ENCODE measurements at regions not wholly inside any gene's neighbourhood (a gene's known extent, or its start where the extent isn't known, plus 50 kb on each side); places are given as distances from the start of the nearest gene placed in this dataset.
"Not testable (repeated sequence)": the region's sequence is repeated elsewhere in the genome, so short reads cannot be mapped to it uniquely, and the experiment has no call there.

DNA sequence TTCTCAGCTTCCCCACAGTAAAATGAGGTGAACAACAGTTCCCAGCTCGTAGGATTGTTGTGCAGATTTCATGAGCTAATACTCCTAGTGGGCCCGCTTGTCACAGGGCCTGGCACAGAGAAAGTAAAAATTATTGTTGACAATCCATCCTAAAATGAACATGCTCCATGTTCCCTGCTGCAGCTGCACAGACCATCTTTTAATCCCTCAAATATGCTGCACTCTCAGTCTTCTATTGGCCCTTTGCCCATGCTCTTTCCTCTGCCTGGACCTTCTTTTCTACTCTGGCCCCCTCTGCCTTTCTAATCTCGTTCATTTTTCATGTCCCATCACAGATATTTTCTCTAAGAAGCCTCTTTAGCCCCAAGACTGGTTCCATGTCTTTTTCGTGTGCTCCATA lies 117.7 kb upstream of the NR3C1 start:
- no peak for DNase-seq

DNA sequence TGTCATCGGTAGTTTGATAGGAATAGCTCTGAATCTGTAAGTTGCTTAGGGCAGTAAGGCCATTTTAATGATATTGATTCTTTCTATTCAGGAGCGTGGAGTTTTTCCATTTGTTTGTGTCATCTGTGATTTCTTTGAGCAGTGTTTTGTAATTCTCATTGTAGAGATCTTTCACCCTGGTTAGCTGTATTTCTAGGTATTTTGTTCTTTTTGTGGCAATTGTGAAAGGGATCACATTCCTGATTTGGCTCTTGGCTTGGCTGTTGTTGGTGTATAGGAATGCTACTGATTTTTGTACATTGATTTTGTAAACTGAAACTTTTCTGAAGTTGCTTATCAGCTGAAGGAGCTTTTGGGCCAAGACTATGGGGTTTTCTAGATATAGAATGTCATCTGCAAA lies 115.7 kb upstream of the NR3C1 start:
- DNase-seq, result not testable (repeated sequence)

DNA sequence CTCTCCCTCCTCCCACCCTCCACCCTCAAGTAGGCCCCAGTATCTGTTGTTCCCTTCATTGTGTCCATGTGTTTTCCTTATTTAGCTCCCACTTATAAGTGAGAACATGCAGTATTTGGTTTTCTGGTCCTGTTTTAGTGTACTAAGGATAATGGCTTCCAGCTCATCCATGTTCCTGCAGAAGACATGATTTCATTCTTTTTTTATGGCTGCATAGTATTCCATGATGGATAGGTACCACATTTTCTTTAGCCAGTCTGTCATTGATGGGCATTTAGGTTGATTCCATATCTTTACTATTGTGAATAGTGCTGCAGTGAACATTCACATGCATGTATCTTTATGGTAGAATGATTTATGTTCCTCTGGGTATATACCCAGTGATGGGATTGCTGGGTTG lies 114.3 kb upstream of the NR3C1 start:
- not testable (repeated sequence) for DNase-seq

DNA sequence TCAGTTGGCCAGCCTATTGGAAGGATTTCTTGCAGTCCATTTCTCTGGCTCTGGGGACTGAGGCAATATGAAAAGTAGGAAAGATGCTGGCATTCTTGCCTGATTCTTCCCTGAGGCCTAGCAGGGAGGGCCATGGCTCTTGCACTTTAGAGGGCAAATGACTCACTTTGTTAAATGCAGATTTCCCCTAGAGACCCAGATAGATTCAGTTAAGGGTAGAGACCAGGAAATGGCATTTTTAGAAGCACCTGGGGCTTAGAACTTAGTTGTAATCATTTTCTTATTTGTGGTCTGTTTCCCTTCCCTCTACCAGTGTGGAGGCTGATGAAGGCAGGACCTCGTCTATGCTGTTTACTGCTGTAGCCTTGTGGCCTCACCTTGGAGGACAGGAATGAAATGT lies 112.8 kb upstream of the NR3C1 start:
- DNase-seq, result no peak

DNA sequence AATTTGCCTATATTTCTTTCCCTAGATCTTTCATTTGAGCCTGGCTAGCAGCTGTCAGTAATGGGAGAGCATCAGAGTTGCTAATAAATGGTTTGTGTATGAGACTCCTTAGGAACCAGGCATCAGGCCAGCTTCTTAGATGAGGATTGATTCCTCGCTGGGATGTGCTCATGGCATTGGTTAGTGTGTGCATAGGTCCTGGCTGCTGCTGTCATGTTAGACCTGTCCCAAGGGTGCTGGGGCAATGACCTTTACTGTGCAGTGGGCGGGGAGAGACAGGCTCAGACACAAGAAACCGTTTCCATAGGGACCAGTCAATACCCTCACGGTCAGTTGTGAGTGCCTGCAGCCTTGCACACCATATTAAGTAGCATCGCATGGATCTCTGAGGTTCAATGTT lies 112.3 kb upstream of the NR3C1 start:
- DNase-seq, result no peak

DNA sequence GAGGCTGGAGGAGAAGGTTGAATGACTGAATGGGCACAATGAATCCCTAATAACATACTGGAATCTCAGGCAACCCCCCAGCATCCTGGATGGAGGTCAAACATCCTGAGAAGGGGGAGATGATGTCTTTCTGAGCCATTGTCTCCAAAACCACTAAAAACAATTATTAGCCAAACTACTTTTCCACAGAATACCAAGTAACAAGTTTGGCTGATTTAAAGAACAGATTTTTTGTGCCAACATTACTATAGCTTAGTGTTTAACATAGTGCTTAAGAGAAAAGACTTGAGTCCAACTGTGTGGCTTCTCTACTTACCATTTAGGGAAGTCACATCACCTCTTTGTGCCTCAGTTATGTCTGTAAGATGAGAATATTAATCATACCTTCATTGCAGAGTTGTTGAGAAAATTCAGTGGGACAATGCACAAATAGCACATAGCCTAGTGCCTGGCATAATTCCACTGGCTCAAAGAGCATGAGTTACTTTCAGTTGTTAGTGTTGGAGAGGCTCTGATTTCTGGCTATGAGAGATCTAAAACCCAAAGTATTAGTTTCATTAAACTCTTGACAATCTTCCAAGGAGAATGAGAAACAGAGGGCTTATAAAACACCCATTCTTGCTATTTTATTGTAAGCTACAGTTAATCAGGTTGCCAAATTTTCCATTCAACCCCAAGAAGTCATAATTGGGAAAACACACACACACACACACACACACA lies 111.3 kb upstream of the NR3C1 start:
- DNase-seq, result no peak

DNA sequence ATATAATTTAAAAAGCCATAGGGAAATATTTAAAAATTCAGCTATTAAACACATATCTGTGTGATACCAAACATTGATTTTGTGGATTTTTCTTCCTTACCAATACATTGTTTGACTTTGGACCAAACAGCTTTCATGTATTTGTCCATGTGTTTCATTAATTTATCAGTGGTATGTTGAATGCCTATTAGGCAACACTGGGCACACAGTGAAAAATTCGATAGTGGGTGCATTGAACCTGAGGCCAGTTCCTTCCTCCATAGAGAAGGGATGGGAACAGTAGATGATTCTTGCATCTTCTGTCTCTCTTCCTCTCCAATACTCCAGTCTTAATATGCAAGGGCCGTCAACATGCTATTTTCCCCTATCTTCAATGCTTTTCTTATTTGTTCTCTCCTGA lies 110.2 kb upstream of the NR3C1 start:
- no peak for DNase-seq

DNA sequence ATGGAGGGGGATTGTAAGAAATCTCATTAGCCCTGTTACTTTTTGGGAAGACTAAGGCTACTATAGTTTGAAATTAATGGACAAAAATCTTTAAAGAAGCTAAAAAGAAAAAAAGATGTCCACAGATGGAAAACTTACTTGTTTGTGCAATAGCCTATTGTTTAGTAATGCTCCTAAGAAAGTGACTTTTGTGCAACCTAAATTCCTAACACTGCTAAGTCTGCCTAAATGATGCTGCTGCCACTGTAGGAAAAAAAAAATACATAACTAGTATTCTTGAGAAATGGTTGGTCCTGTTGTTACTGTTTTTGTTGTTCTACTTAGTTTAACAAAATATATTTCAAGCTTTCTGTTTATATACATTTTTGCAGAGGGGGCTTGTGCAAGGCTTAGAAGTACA lies 108.2 kb upstream of the NR3C1 start:
- DNase-seq, result no peak

DNA sequence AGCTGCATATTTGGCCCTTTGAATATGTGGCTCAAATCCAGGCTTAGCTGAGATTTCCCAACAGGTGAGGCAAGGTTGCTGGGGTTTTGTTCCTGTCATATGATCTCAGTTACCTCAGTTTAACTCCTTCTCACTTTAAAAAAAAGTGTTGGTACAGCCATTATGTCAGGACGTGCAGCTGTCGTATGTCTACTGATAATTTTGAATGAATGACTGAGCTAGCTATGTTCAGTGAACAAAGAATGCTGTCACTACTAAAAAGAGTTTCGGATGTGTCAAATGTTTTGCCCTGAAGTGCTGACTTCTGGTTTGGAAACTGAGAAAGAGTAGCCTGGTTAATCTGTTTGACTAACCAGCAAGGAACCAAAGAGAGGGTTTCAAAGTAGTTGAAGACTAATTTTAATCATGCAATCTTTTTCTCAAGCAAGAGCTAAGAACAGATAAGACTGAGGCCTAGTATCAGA lies 106.3 kb upstream of the NR3C1 start:
- DNase-seq, result no peak

DNA sequence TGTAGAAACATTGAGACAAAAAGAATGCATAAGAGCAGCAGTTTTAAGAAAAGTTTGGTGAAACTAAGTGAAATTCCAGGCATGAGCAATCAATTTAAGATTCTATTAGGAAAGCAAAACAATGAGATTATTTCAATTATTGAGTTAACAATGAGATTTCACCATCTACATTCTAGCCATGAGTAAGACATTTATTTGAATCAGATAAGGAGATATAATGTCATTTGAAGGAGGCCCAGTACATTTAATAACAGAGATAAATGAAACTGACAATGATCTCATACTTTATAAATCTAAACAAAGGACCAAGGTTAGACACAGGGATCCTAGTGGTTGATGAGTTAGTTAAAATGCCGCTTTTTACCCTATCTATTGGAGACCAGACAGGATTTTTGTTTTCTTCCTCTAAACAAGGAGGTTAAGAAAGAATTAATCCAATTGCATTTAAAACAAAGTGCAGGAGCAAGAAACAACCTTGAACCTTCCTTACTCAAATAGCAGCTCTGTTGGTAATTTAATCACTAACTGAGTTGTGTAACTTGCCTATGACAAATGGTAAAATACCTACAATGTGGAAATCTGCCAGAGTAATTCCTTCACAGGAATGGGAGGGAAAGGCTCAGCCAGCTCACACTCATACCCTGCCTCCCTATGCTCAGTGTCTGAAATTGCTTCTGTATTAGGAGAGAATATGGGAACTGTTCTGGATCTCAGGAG lies 103.5 kb upstream of the NR3C1 start:
- DNase-seq, result no peak

DNA sequence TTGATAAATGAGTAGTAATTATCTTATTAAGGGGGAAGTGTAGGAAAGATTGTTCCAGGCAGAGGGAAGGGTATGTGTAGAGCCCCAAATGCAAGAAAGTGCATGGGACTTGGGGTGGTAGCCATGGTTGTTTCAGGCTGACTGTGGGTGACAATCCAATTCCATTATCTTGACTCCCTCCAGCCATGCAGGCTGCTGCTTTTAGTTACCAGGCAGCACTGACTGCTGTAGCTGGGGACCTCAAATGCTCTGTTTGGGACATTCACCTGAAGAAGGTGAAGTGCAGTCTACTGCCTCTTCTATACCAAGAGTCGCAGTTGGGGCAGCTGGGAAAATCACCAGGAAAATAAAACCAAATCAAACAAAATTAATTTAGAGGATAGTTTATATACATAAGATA lies 102.4 kb upstream of the NR3C1 start:
- DNase-seq, result no peak

DNA sequence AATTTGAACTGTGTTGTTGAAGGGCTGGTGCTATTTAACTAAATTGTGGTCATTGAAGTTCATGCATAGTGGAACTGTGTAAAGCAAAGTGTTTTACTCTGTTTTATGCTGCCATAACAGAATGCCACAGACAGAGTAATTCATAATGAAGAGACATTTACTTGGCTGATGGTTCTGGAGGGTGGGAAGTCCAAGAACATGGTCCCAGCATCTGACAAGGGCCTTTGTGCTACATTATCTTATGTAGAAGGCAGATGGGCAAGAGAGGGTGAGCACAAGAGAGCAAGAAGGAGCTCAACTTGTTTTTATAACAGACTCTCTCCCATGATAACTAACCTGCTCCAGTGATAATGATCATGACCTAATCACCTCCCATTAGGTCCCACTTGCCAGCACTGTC lies 101.9 kb upstream of the NR3C1 start:
- DNase-seq, result no peak

DNA sequence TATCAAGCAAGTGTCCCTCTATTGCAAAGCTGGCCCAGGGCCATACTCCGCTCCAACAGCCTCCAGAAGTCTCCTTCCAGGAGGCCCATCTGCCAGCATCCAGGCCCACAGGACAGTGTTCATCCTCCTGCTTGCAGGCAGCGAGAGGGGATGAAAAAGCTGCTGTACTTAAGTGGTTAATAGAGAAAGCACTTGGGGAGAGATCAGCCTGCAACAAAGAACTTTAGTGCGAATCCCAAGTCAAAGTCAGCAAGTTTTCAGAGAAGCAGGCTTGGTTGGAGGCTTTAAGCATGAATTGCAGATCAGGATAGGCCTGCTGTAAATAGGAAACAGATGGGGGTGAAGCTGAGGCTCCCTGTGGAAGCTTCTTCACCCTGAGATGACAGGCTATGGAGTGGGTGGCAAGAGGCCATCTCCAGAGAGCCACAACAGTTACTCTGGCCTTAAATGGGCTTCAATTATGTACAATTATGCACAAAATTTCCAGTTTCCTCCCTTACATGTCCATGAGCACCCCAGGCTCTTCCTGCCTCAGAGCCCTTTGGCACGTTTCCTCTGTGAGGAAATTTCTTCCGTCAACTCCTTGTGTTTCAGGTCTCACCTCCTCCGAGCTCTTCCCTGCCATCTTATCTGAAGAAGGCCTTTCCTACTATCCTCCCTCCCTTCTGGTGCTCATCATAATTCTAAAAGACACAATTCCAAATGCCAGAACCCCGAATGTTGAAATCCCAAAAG lies 98.0 kb upstream of the NR3C1 start:
- DNase-seq, result no peak

DNA sequence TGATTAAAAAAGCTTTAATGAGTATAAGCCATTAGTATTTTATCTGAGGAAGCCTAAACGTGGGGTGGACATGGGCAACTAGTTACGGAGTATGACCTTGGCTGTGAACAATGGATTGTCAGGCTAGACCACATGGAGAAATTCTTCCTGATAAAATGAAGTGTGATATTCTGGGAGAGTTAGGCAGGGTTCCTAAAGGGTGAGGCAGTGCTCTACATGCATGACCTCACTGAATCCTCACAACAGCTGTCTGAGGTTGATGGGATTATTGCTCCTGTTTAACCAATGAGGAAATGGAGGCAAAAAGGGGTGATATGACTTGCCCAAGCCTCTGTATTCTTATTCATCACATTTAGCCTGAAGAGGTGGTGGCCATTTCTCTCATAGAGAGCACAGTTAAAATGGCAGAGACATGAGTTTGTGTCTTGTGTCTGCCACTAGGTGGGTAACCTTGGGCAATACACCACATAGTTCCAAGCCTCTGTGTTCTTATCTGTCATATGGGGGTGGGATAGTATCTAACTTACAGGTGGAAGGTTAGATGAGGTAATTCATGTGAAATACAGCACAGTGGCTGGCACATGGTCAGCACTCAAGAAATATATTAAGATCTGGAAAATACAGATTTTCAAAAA lies 96.1 kb upstream of the NR3C1 start:
- DNase-seq, result no peak

DNA sequence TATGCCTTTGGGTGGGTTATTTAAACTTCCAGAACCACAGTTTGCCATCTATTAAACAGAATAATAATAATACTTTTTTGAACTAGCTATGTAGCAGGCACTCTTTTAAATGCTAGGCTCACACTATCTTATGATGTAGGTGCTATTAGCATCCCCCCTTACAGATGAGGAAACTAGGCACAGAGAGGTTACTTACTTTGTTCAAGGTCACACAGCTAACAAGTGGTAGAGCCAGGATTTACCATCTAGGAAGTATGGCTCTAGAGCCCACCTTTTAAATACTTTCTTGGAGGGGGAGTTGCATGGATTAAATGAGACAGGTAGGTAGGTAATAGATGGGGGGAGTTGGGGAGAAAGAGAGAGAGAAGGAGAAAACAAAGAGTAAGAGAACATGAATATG lies 95.3 kb upstream of the NR3C1 start:
- DNase-seq, result no peak

DNA sequence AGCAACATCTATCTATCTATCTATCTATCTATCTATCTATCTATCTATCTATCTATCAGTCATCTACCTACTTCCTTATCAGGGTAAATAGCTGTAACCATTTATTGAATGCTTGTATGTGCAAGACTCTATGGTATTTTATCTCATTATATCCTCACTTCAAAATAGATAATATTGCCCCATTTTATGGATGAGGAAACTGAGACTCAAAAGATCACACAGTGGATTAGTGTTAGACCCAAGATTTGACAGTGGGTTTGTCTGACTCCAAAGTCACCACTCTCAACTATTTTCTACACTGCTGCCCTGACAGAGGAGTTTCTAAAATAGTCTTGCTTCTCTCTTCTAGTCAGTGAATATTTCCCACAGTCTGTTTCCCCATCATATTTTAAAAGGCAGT lies 94.3 kb upstream of the NR3C1 start:
- no peak for DNase-seq

DNA sequence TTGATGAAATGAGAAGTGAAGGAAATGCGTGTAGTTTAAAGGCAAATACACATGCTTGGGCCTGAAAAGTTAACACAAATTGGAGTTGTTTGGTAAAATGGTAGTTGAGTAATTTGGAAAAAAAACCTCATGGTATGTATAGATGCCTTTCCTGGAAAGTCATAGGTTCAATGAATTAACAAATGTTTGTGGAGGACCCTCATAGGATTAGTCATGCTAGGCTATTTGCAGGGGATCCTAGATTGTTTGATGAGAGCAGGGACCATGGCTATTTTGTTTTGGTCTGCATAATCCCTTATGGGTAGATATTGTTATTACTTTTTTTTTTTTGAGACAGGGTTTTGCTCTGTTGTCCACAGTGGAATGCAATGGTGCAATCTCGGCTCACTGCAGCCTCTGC lies 93.5 kb upstream of the NR3C1 start:
- DNase-seq, result no peak

DNA sequence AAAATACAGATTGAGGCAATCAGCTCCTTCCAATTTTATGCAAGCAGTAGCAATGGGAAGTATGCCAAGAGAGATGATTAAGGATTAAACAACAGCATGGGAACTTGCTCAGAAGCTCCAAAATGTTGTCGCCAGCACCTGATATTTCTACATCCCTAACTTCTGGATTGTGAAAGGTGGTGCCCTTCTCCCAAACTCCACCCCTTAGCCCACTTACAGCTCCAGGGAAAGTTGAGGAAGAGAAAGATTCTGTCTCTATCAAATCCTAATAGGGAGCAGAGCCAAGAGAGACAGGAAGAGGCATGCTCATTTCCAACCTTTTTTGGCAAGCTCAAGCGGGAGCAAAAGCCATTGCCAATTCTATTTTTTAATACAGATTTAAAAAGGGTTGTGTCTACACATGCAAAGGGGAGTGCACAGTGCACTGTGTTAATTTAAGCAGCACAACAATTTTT lies 92.4 kb upstream of the NR3C1 start:
- DNase-seq, result no peak

DNA sequence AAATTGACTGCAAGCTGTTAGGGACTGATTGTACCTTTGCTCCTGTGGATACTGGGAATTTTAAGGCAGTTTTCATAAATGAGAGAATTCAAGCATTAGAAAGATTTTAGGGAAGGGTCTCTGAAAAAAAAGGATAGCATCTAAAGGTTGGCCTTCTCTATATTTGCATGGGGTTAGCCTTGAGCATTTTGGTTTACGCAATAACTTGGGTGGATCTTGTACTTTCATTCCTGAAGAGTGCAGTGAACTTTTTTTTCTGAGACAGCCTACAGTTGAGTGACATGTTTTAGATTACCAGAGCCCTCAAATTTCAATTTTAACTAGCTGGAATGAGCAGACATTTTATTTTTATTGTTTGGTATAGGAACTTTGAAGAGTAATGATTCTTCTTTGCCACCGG lies 91.6 kb upstream of the NR3C1 start:
- no peak for DNase-seq

DNA sequence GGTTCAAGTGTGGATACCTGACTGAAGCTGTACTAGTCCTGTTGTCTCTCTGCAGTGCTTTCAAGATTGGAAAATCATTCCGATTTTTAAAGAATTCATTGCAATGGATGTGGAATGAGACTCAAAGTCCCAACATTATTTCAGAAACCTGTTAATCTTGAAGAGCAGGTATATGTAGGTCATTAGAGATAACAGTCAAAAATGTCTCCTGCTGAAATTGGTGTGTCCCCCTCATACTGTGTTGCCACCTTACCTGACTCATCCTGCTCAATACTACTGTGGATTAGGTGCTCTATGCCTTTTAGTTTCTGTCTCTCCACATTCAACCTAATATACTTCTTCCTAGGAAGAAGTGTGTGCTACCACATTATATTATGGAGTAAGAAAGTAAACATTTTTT lies 91.1 kb upstream of the NR3C1 start:
- no peak for DNase-seq

DNA sequence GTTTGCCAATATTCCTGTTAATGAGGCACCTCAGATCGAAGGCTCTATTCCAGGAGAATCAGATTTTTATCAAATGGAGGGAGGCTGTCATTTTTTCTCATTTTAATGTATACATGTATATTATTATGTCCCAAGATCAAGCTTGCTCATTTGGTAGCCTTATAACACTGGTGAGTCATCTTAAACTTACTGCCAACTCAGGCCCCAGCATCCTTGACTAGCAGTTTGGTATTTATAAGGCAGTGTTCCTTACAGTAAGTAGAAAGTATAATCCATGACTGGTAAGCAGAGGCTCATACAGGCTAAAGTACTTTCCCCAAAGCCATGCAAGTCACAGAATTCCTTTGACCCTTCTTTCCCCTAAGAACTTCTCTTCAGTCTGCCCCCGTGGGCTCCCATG lies 90.7 kb upstream of the NR3C1 start:
- no peak for DNase-seq

DNA sequence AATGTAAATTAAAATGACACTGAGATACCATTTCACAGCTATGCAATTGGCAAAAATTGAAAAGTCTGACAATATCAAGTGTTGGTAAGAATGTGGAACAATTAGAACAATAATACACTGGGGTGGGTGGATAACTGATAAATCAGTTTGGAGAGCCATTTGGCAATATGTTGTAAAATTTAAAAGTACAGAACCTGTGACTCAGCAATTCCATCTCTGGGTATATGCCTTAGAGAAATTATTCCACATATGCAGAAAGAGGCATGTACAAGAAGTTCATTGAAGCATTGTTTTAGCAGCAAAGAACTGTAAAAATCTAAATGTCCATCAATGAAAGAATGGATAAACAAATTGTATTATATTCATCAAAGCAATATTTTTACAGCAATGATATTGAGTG lies 89.3 kb upstream of the NR3C1 start:
- DNase-seq, result no peak

DNA sequence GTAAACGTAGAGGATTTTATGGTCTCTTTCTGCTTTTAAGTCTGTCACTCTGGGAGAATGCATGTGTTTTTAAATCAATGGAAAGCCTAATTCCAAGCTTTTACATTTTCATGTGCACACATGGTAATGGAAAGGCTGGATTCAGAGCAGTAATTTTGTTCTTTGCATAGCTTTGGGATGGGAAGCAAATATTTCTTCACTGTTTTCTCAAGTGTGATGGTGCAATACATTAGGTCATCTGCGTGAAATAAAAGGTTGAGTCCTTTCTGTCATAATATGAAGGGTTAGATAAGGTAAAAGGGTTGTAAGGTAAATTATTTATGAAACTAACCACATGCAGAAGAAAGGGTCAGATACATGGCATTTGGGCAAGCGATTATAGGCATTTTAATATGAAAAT lies 88.2 kb upstream of the NR3C1 start:
- no peak for DNase-seq

DNA sequence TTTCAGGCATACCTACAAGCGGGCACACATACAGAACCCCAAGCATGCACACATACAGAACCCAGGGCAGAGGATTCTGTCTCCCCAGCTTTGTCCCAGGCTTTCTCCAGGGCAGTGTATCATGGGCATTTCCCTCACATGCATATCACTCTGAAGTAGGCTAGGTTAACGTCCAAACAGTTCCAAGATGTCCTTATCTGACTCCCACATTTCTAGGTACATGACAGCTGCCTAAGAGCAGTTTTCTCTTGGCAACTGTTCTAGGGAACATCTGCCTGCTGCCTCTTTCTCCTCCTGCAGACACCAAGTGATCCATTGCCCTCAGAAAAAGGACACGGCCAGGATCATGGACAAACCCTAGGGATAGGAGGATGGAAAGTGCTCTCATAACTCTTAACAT lies 84.9 kb upstream of the NR3C1 start:
- no peak for DNase-seq
